ENCODE measurements at regions not wholly inside any gene's neighbourhood (a gene's known extent, or its start where the extent isn't known, plus 50 kb on each side); places are given as distances from the start of the nearest gene placed in this dataset.

DNA sequence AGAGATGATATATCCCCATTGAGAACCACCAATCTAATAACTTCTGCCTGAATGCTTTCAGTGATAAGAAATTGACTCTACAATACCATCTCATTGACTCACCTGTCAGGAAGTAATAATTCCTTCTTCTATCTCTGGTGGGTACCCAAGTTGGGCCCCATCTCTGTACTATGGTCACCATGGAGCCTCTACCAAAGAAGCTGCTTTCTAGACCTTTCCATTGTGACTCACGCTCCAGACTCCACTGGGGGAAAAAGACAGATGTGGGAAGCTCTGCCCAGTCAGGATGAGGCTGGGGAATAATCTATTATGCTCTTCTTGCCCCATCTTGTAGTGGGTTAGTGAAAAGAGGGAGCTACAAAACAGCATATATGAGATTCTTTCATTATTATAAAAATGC is 100.4 kb downstream of the COPRS start:
- ChIA-PET POLR2A (no interaction called here), CTCF (no interaction called here)
- ATAC-seq (ENCODE audit: low read depth) (no peak), DNase-seq (no peak)
- intact Hi-C loops (cut with micrococcal nuclease) = no loop called here
- H3K4me3 ChIP-seq (ENCODE audit: control extremely low read depth in 1 of 5, extremely low read depth in 1 of 5, insufficient read depth in 1 of 5, low read depth in 2 of 5, low read length in 4 of 5) = no peak overlapping the region
- H3K4me3 Mint-ChIP-seq = no peak overlapping the region
- H2AFZ ChIP-seq (ENCODE audit: insufficient read depth, low read depth, low read length, poor library complexity, severe bottlenecking) = no peak overlapping the region
- H3K27me3 Mint-ChIP-seq = peaks cover 22% of the 10 kb centered on the region
- no peaks in the 10 kb centered on the region for H3K9me3 Mint-ChIP-seq (ENCODE audit: insufficient read depth)
- H3K4me1 ChIP-seq (ENCODE audit: control insufficient read depth in 2 of 2, insufficient read depth in 2 of 2, low read length in 2 of 2) = no peaks in the 10 kb centered on the region
- no peak overlapping the region for H3K27ac Mint-ChIP-seq
- no peak for TF ChIP-seq EZH2 (IDR thresholded peaks at IDR 0.05; ENCODE audit: borderline replicate concordance, insufficient read depth, low read depth, low read length, poor library complexity, severe bottlenecking)
- TF ChIP-seq, protein P1, sequence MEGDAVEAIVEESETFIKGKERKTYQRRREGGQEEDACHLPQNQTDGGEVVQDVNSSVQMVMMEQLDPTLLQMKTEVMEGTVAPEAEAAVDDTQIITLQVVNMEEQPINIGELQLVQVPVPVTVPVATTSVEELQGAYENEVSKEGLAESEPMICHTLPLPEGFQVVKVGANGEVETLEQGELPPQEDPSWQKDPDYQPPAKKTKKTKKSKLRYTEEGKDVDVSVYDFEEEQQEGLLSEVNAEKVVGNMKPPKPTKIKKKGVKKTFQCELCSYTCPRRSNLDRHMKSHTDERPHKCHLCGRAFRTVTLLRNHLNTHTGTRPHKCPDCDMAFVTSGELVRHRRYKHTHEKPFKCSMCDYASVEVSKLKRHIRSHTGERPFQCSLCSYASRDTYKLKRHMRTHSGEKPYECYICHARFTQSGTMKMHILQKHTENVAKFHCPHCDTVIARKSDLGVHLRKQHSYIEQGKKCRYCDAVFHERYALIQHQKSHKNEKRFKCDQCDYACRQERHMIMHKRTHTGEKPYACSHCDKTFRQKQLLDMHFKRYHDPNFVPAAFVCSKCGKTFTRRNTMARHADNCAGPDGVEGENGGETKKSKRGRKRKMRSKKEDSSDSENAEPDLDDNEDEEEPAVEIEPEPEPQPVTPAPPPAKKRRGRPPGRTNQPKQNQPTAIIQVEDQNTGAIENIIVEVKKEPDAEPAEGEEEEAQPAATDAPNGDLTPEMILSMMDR (IDR thresholded peaks at IDR 0.05) = no peak
- H3K79me2 ChIP-seq (ENCODE audit: control insufficient read depth, insufficient read depth, low read length) = no peaks in the 10 kb centered on the region
- no peak overlapping the region for H3K27ac ChIP-seq (ENCODE audit: low read length in 2 of 2)
- H3K9ac ChIP-seq (ENCODE audit: low read length) = no peak overlapping the region
- peaks cover 0 to 3% (median 0%) of the 10 kb centered on the region in 4 experiments for H3K27me3 ChIP-seq (replicated peaks in 1 of 4; ENCODE audit: control extremely low read depth in 1 of 4, control insufficient read depth in 3 of 4, insufficient read depth in 4 of 4, low read length in 3 of 4)
- H3K4me1 Mint-ChIP-seq = no peaks in the 10 kb centered on the region
- H3K9me3 ChIP-seq (ENCODE audit: control extremely low read depth in 1 of 3, control insufficient read depth in 2 of 3, insufficient read depth in 1 of 3, low read length in 2 of 3) = no peaks in the 10 kb centered on the region
- no peaks in the 10 kb centered on the region for H4K20me1 ChIP-seq (ENCODE audit: control insufficient read depth, insufficient read depth, low read length, poor library complexity, severe bottlenecking)
- no peak overlapping the region for H3K4me2 ChIP-seq (replicated peaks; ENCODE audit: low read depth, low read length, poor library complexity, severe bottlenecking)
- H3K36me3 ChIP-seq (replicated peaks in 1 of 2; ENCODE audit: control extremely low read depth in 1 of 2, control insufficient read depth in 1 of 2, extremely low read depth in 1 of 2, insufficient read depth in 2 of 2, low read length in 1 of 2) = no peaks in the 10 kb centered on the region
- WGBS (ENCODE audit: insufficient coverage) = no CpG with 5 or more reads among the region's 1 CpG

DNA sequence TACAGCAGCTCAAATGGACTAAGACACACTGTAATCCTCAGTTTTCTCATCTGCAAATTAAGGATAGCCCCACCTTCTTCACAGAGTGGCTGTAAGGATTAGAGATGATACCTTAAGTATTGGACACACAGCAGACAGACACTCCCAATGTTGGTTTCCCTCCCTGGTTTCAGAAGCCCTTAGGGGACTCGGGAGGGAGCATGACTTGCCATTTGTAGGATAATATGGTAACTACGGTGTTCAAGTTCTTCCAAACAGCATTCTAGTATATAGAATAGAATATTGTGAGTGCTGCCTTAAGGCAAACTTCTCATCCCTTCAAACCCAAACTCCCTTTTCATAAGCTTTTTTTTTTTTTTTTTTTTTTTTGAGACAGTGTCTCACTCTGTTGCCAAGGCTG is 101.9 kb downstream of the COPRS start:
- DNase-seq (no peak), ATAC-seq (ENCODE audit: low read depth) (no peak)
- Histone ChIP-seq H3K9me3 (ENCODE audit: control extremely low read depth in 1 of 3, control insufficient read depth in 2 of 3, insufficient read depth in 1 of 3, low read length in 2 of 3) (no peaks in the 10 kb centered on the region), H3K4me1 (ENCODE audit: control insufficient read depth in 2 of 2, insufficient read depth in 2 of 2, low read length in 2 of 2) (no peaks in the 10 kb centered on the region), H3K79me2 (ENCODE audit: control insufficient read depth, insufficient read depth, low read length) (no peaks in the 10 kb centered on the region), H3K4me3 (ENCODE audit: control extremely low read depth in 1 of 5, extremely low read depth in 1 of 5, insufficient read depth in 1 of 5, low read depth in 2 of 5, low read length in 4 of 5) (no peak overlapping the region), H3K36me3 (replicated peaks in 1 of 2; ENCODE audit: control extremely low read depth in 1 of 2, control insufficient read depth in 1 of 2, extremely low read depth in 1 of 2, insufficient read depth in 2 of 2, low read length in 1 of 2) (no peaks in the 10 kb centered on the region), H3K27me3 (replicated peaks in 1 of 4; ENCODE audit: control extremely low read depth in 1 of 4, control insufficient read depth in 3 of 4, insufficient read depth in 4 of 4, low read length in 3 of 4) (peaks cover 0 to 3% (median 0%) of the 10 kb centered on the region in 4 experiments), H3K4me2 (replicated peaks; ENCODE audit: low read depth, low read length, poor library complexity, severe bottlenecking) (no peak overlapping the region), H3K9ac (ENCODE audit: low read length) (no peak overlapping the region), H2AFZ (ENCODE audit: insufficient read depth, low read depth, low read length, poor library complexity, severe bottlenecking) (no peak overlapping the region), H4K20me1 (ENCODE audit: control insufficient read depth, insufficient read depth, low read length, poor library complexity, severe bottlenecking) (no peaks in the 10 kb centered on the region), H3K27ac (ENCODE audit: low read length in 2 of 2) (no peak overlapping the region)
- TF ChIP-seq, protein P1 (IDR thresholded peaks at IDR 0.05) = no peak
- TF ChIP-seq EZH2 (IDR thresholded peaks at IDR 0.05; ENCODE audit: borderline replicate concordance, insufficient read depth, low read depth, low read length, poor library complexity, severe bottlenecking) = no peak
- ChIA-PET POLR2A (no interaction called here), CTCF (no interaction called here)
- no peak overlapping the region for H3K27ac Mint-ChIP-seq
- H3K4me1 Mint-ChIP-seq = no peaks in the 10 kb centered on the region
- H3K9me3 Mint-ChIP-seq (ENCODE audit: insufficient read depth) = no peaks in the 10 kb centered on the region
- no CpG with 5 or more reads among the region's 2 CpGs for WGBS (ENCODE audit: insufficient coverage)
- intact Hi-C loops (cut with micrococcal nuclease) = no loop called here
- H3K4me3 Mint-ChIP-seq = no peak overlapping the region
- peaks cover 14% of the 10 kb centered on the region for H3K27me3 Mint-ChIP-seq
